H9 (cell line): ENCODE measurements at regions not wholly inside any gene's neighbourhood (a gene's known extent, or its start where the extent isn't known, plus 50 kb on each side); places are given as distances from the start of the nearest gene placed in this dataset.

Experiments
- DNase-seq: peaks from one replicate; pipeline ENCODE4 v3.0.0-alpha.2; 2017
- H2AFZ ChIP-seq: one replicate; pipeline ENCODE4 v1.6.1; 2013; ENCODE audit warnings: mild to moderate bottlenecking, low read length, control low read depth, moderate library complexity
- H2AK5ac ChIP-seq: 2 replicates; pipeline ENCODE4 v1.6.1; 2013; ENCODE audit warnings: low read length, control low read depth, mixed read lengths; ENCODE audit not compliant: insufficient read length
- H2BK120ac ChIP-seq: one replicate; pipeline ENCODE4 v1.6.1; 2013; ENCODE audit warnings: low read depth, mild to moderate bottlenecking, low read length, control low read depth, inconsistent platforms; ENCODE audit not compliant: poor library complexity, severe bottlenecking
- H2BK12ac ChIP-seq: 2 replicates; pipeline ENCODE4 v1.6.1; 2013; ENCODE audit warnings: low read length, control low read depth, mixed read lengths, low read depth; ENCODE audit not compliant: insufficient read length
- H2BK15ac ChIP-seq: 2 replicates; pipeline ENCODE4 v1.6.1; 2013; ENCODE audit warnings: low read depth, low read length, control low read depth
- H2BK20ac ChIP-seq: one replicate; pipeline ENCODE4 v1.6.1; 2013; ENCODE audit warnings: low read depth, mild to moderate bottlenecking, low read length, control low read depth, inconsistent platforms; ENCODE audit not compliant: poor library complexity, severe bottlenecking
- H2BK5ac ChIP-seq: 2 replicates; pipeline ENCODE4 v1.6.1; 2013; ENCODE audit warnings: low read length, control low read depth, mixed read lengths; ENCODE audit not compliant: insufficient read length
- H3K14ac ChIP-seq: 2 replicates; pipeline ENCODE4 v1.6.1; 2013; ENCODE audit warnings: low read length, control low read depth; ENCODE audit not compliant: insufficient read depth
- H3K18ac ChIP-seq: 2 replicates; pipeline ENCODE4 v1.6.1; 2013; ENCODE audit warnings: low read depth, mild to moderate bottlenecking, mixed read lengths, low read length, control low read depth; ENCODE audit not compliant: insufficient read length
- H3K23ac ChIP-seq: 2 replicates; pipeline ENCODE4 v1.6.1; 2013; ENCODE audit warnings: low read length, control low read depth, mixed read lengths, low read depth; ENCODE audit not compliant: insufficient read length
- H3K23me2 ChIP-seq: 2 replicates; pipeline ENCODE4 v1.6.1; 2013; ENCODE audit warnings: low read depth, mild to moderate bottlenecking, mixed read lengths, low read length, control low read depth; ENCODE audit not compliant: insufficient read length, poor library complexity, severe bottlenecking
- H3K27ac ChIP-seq: 2 replicates; pipeline ENCODE4 v1.5.1; 2013; ENCODE audit warnings: low read length, control low read depth, mixed read lengths, low read depth; ENCODE audit not compliant: insufficient read length
- H3K27me3 ChIP-seq: 2 replicates; pipeline ENCODE4 v1.6.1; 2013; ENCODE audit warnings: low read length, control low read depth, inconsistent platforms; ENCODE audit not compliant: insufficient read depth
- H3K4ac ChIP-seq: 2 replicates; pipeline ENCODE4 v1.6.1; 2013; ENCODE audit warnings: low read depth, mild to moderate bottlenecking, control low read depth, inconsistent platforms, low read length, moderate library complexity
- H3K4me1 ChIP-seq: 2 replicates; pipeline ENCODE4 v1.6.1; 2013; ENCODE audit warnings: low read length, control low read depth, inconsistent platforms; ENCODE audit not compliant: insufficient read depth
- H3K4me2 ChIP-seq: 2 replicates; pipeline ENCODE4 v1.6.1; 2013; ENCODE audit warnings: low read length, control low read depth, mixed read lengths; ENCODE audit not compliant: insufficient read length, insufficient read depth
- H3K56ac ChIP-seq: 2 replicates; pipeline ENCODE4 v1.6.1; 2013; ENCODE audit warnings: low read depth, mild to moderate bottlenecking, mixed read lengths, low read length, control low read depth; ENCODE audit not compliant: insufficient read length
- H3K79me1 ChIP-seq: 2 replicates; pipeline ENCODE4 v1.6.1; 2013; ENCODE audit warnings: low read depth, mild to moderate bottlenecking, moderate library complexity, low read length, control low read depth, inconsistent platforms; ENCODE audit not compliant: insufficient read depth, poor library complexity, severe bottlenecking
- H3K79me2 ChIP-seq: 2 replicates; pipeline ENCODE4 v1.6.1; 2013; ENCODE audit warnings: low read length, control low read depth, inconsistent platforms; ENCODE audit not compliant: insufficient read depth
- H3K9ac ChIP-seq: 2 replicates; pipeline ENCODE4 v1.6.1; 2013; ENCODE audit warnings: low read length, control low read depth, mixed read lengths; ENCODE audit not compliant: insufficient read length; ENCODE audit errors: extremely low read depth
- H3K9me3 ChIP-seq: one replicate; pipeline ENCODE4 v1.6.1; 2013; ENCODE audit warnings: low read depth, low read length, inconsistent platforms; ENCODE audit not compliant: control insufficient read depth
- H3T11ph ChIP-seq: one replicate; pipeline ENCODE4 v1.6.1; 2013; ENCODE audit warnings: mild to moderate bottlenecking, low read length, control low read depth, inconsistent platforms
- H4K20me1 ChIP-seq: one replicate; pipeline ENCODE4 v1.6.1; 2013; ENCODE audit not compliant: control insufficient read depth, insufficient read length, insufficient read depth
- H4K5ac ChIP-seq: 2 replicates; pipeline ENCODE4 v1.6.1; 2013; ENCODE audit warnings: low read depth, mild to moderate bottlenecking, mixed read lengths, low read length, control low read depth; ENCODE audit not compliant: insufficient read length
- H4K8ac ChIP-seq: replicated peaks from 2 replicates; pipeline ENCODE4 v1.6.1; 2013; ENCODE audit warnings: low read length, control low read depth, mixed read lengths, low read depth; ENCODE audit not compliant: insufficient read length
- H4K91ac ChIP-seq: 2 replicates; pipeline ENCODE4 v1.6.1; 2013; ENCODE audit warnings: low read depth, mild to moderate bottlenecking, moderate library complexity, mixed read lengths, low read length, control low read depth; ENCODE audit not compliant: insufficient read length
- H3K27ac Mint-ChIP-seq, 3 experiments: 2 replicates in 2 of 3; 3 replicates in 1 of 3; pipeline ENCODE4 v1.8.0; 2020 to 2021; ENCODE audit warnings: mixed read lengths in 3 of 3, mild to moderate bottlenecking in 1 of 3, moderate library complexity in 1 of 3
- H3K27me3 Mint-ChIP-seq: 2 replicates; pipeline ENCODE4 v1.8.0; 2021; ENCODE audit warnings: low read depth, mild to moderate bottlenecking, moderate library complexity, mixed read lengths
- H3K36me3 Mint-ChIP-seq, 3 experiments: 2 replicates in 2 of 3; 3 replicates in 1 of 3; pipeline ENCODE4 v1.8.0; 2020 to 2021; ENCODE audit warnings: low read depth in 3 of 3, mixed read lengths in 3 of 3; ENCODE audit not compliant: insufficient read depth in 1 of 3
- H3K4me1 Mint-ChIP-seq, 2 experiments: 2 replicates each; pipeline ENCODE4 v1.8.0; 2020; ENCODE audit warnings: mixed read lengths in 2 of 2
- H3K4me3 Mint-ChIP-seq, 2 experiments: 2 replicates in 1 of 2; 3 replicates in 1 of 2; pipeline ENCODE4 v1.8.0; 2020 to 2021; ENCODE audit warnings: mild to moderate bottlenecking in 2 of 2, mixed read lengths in 2 of 2, moderate library complexity in 1 of 2
- H3K9me3 Mint-ChIP-seq, 2 experiments: 2 replicates in 1 of 2; 3 replicates in 1 of 2; pipeline ENCODE4 v1.8.0; 2020; ENCODE audit warnings: mild to moderate bottlenecking in 2 of 2, mixed read lengths in 2 of 2, moderate library complexity in 1 of 2
- WGBS: extraction: QIAGEN DNeasy Blood & Tissue Kit; methylation state at CpG from one replicate; pipeline ENCODE4 v1.1.7; 2013; ENCODE audit warnings: missing lambda C conversion rate, low lambda C conversion rate, mixed read lengths; ENCODE audit not compliant: insufficient read length; ENCODE audit errors: extremely low coverage; 5-methylcytosine and 5-hydroxymethylcytosine counted together
- TF ChIP-seq, protein P1 (sequence below): fragments of 200-600 bp; sonication (generic); conservative IDR thresholded peaks from 3 replicates; pipeline ENCODE4 v1.8.0; 2021; ENCODE audit warnings: antibody characterized with exemption, mild to moderate bottlenecking

DNA sequence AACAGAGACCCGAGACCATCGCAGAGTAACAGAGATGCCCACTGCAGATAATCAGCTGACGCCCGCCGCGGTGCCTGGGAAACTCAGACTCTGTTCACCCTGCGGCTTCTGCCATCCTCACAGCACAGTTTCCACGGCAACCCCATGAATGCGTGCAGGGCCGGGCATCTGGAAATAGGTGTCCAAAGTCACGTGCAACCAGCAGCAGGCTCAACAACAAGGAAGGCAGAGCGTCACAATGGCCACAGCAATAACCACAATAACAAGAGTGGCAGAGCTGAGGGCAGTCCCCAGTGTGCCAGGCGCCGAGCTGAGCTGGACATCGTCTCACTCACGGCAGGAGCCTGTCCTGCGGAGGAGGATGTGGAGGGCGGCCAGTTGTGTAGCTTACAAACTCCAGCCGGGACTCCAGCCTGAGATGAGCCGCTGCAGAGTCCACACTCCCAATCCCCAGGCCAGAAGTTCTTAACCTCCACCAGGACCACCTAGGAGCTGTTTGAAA lies 102.0 kb downstream of the CRYAA start:
- Histone ChIP-seq H2BK12ac (no peak overlapping the region), H4K20me1 (no peaks in the 10 kb centered on the region), H3K79me2 (no peaks in the 10 kb centered on the region), H3K9ac (no peak overlapping the region), H3K27me3 (no peaks in the 10 kb centered on the region), H2BK5ac (no peak overlapping the region), H3K4me1 (no peaks in the 10 kb centered on the region), H3K23me2 (no peaks in the 10 kb centered on the region), H2AK5ac (no peak overlapping the region), H4K8ac (no peak overlapping the region), H3K14ac (no peak overlapping the region), H2BK20ac (no peak overlapping the region), H2BK15ac (no peak overlapping the region), H4K91ac (no peak overlapping the region), H4K5ac (no peak overlapping the region), H3T11ph (no peak overlapping the region), H3K79me1 (no peaks in the 10 kb centered on the region), H3K4me2 (no peak overlapping the region), H3K9me3 (no peaks in the 10 kb centered on the region), H3K18ac (no peak overlapping the region), H2AFZ (no peak overlapping the region), H3K27ac (no peak overlapping the region), H3K4ac (no peak overlapping the region), H2BK120ac (no peak overlapping the region), H3K23ac (no peak overlapping the region), H3K56ac (no peak overlapping the region)
- H3K9me3 Mint-ChIP-seq = no peaks in the 10 kb centered on the region
- H3K27me3 Mint-ChIP-seq = peaks cover 1% of the 10 kb centered on the region
- DNase-seq = no peak
- TF ChIP-seq, protein P1, sequence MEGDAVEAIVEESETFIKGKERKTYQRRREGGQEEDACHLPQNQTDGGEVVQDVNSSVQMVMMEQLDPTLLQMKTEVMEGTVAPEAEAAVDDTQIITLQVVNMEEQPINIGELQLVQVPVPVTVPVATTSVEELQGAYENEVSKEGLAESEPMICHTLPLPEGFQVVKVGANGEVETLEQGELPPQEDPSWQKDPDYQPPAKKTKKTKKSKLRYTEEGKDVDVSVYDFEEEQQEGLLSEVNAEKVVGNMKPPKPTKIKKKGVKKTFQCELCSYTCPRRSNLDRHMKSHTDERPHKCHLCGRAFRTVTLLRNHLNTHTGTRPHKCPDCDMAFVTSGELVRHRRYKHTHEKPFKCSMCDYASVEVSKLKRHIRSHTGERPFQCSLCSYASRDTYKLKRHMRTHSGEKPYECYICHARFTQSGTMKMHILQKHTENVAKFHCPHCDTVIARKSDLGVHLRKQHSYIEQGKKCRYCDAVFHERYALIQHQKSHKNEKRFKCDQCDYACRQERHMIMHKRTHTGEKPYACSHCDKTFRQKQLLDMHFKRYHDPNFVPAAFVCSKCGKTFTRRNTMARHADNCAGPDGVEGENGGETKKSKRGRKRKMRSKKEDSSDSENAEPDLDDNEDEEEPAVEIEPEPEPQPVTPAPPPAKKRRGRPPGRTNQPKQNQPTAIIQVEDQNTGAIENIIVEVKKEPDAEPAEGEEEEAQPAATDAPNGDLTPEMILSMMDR = no peak
- peaks cover 0 to 4% of the 10 kb centered on the region in 2 experiments; a peak in 1 of 4 replicates for H3K4me1 Mint-ChIP-seq
- H3K36me3 Mint-ChIP-seq = no peaks in the 10 kb centered on the region
- no CpG with 5 or more reads among the region's 20 CpGs for WGBS
- no peak overlapping the region for H3K27ac Mint-ChIP-seq
- no peak overlapping the region for H3K4me3 Mint-ChIP-seq
